Suprapubic skin (tissue), 4 donors: ENCODE measurements at regions not wholly inside any gene's neighbourhood (a gene's known extent, or its start where the extent isn't known, plus 50 kb on each side); places are given as distances from the start of the nearest gene placed in this dataset.

ENCODE experiments used
- EP300 ChIP-seq: sonication (generic); formaldehyde crosslinking; IDR thresholded peaks from one replicate; pipeline ENCODE4 v1.6.1; 2017; ENCODE audit warnings: antibody characterized with exemption
- POLR2AphosphoS5 ChIP-seq, 3 donors: sonication (generic); formaldehyde crosslinking; IDR thresholded peaks; one replicate each; pipeline ENCODE4 v1.6.1; 2017; ENCODE audit warnings: antibody characterized with exemption in 3 of 3
- TF ChIP-seq, protein P1 (sequence below), 2 donors: fragments of 200-600 bp in 1 of 2; fragments of 450-650 bp in 1 of 2; sonication (generic) in 1 of 2; IDR thresholded peaks; one replicate each; pipeline ENCODE4 v1.5.1; 2016 to 2019; ENCODE audit warnings: antibody characterized with exemption in 2 of 2, mild to moderate bottlenecking in 1 of 2, moderate library complexity in 1 of 2

DNA sequence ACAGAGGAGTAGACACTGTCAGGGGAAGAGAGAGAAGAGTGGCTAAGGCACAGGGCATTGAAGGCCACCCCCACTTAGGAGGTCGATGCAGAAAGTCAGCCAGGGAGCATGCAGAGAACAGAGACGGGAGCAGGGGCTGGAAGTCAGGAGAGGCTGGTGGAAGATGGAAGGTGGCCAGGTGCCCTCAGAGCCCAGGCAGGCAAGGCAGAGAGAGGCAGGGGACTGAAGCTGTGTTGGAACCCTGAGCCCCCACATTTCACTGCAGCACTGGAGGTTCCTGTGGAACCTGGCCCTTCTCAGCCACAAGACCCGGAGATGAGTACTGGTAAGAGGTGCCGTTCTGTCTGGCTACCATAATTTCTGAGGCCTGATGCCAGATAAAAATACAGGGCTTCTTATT is 238.3 kb upstream of the NCAM1 start:
- TF ChIP-seq, protein P1, sequence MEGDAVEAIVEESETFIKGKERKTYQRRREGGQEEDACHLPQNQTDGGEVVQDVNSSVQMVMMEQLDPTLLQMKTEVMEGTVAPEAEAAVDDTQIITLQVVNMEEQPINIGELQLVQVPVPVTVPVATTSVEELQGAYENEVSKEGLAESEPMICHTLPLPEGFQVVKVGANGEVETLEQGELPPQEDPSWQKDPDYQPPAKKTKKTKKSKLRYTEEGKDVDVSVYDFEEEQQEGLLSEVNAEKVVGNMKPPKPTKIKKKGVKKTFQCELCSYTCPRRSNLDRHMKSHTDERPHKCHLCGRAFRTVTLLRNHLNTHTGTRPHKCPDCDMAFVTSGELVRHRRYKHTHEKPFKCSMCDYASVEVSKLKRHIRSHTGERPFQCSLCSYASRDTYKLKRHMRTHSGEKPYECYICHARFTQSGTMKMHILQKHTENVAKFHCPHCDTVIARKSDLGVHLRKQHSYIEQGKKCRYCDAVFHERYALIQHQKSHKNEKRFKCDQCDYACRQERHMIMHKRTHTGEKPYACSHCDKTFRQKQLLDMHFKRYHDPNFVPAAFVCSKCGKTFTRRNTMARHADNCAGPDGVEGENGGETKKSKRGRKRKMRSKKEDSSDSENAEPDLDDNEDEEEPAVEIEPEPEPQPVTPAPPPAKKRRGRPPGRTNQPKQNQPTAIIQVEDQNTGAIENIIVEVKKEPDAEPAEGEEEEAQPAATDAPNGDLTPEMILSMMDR (IDR thresholded peaks at IDR 0.05) = no peak
- TF ChIP-seq POLR2AphosphoS5 (IDR thresholded peaks at IDR 0.05) = no peak
- no peak for TF ChIP-seq EP300
